HG03066 (cell line): ENCODE measurements at regions not wholly inside any gene's neighbourhood (a gene's known extent, or its start where the extent isn't known, plus 50 kb on each side); places are given as distances from the start of the nearest gene placed in this dataset.

Experiments
- ATAC-seq: cut with Tn5 transposase; IDR thresholded peaks from one replicate; pipeline ENCODE4 v1.9.1; 2021; ENCODE audit warnings: low read depth; ENCODE audit not compliant: unreplicated experiment

DNA sequence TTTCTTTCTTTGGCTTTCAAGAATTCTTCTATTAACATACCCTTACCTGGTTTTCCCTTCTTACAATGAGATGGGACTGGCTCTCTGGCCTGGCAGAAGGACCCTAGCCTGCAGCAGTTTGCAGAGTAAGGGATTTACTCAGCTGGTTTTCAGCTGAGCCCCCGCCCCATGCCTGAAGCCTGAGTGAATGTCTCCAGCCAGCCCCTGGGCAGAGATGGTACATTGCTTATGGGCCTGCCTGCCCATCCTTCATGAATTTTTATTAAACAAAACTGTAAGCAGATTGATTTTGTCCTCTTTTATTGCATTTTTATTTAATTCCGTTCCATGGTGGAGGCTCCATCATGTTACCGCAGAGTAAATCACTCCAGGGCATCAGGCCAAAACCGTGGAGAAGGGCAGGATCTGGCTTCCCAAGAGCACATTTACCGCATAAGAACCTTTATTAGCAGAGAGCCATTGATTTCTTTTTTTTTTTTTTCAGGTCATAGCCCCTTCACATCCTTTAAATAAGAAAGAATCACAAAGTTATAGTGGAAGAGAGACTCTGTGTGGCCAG is 316.2 kb downstream of the DHX35 start:
- ATAC-seq = no peak

DNA sequence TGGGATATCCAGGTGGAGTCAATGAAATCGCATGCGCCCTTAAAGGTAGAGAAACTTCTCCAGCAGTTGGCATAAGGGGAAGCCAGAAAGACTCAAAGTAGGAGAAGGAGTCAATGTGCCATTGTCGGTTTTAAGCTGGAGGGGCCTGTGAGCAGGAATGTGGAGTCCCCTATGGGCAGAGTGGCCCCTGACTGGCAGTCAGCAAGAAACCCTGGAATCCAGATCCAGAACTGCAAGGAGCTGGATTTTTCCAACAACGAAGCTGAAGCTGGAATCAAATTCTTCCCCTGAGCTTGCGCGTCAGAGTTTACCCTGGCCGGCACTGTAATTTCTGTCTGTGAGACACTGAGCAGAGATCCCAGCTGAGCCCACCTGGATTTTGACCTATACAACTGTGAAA is 315.0 kb downstream of the DHX35 start:
- no peak for ATAC-seq

DNA sequence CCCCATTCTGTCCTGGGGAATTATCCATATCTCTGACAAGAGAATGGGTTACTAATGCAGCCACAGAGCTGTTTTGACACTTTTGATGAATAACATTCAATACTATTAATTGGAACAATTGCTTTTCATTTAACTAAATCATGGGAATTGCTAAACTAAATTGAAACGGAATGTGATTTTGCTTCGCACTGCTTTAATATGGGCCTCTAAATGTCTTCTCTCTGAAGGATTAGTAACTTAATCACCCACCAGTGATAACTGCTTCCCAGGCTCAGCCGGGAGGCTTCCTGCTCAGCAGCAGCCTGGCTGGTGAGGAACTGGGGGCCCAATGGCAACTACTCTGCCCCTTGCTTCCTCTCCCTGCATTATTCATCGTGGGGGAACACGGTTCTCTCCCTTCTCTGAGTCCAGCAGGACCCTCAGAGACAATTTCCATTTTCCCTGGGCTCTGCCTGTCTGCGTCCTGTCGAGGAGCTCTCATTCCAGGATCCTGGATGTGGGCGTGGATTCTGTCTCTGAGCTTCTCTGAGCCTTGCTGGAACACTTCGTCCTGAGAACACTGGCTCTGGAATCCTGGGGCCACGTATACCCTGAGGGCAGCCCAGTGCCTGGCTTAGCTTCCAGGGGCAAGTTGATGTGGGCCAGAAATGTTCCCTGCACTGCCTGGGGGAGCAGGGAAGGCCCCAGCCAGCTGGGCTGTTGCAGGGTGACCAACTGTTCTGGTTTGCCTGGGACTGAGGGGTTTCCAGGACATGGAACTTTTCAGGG is 308.9 kb downstream of the DHX35 start:
- ATAC-seq = no peak

DNA sequence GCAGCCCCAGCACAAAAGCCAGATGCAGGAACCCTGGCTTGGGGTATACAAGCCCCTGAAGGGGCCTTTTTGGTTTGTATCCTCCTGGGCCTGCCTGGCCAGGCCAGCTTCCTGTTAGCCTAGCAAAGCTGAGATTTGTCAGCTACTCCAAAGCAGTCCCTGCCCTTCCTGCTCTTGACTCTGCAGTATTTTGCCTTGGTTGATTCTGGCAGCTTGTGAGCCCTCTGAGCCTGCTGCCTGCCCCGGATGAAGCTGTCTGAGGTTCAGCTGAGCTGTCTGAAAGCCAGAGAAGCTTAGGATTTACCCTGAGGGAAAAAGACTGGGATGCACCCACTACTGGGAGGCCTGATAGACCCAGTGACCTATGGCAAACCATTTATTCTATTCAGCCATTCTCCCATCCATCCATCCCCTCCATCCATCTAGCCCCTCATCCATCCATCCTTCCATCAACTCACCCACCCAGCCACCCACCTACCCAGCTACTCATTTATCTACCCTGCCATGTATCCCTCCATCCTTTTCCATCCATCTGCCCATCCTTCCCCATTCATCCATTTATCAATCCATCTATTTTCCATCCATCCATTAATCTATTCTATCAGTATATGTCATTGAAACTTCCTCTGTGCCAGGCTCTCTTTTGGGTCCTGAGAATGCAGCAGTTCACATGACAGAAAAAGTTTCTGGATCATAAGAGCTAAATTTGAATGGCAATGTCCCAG is 307.5 kb downstream of the DHX35 start:
- no peak for ATAC-seq

DNA sequence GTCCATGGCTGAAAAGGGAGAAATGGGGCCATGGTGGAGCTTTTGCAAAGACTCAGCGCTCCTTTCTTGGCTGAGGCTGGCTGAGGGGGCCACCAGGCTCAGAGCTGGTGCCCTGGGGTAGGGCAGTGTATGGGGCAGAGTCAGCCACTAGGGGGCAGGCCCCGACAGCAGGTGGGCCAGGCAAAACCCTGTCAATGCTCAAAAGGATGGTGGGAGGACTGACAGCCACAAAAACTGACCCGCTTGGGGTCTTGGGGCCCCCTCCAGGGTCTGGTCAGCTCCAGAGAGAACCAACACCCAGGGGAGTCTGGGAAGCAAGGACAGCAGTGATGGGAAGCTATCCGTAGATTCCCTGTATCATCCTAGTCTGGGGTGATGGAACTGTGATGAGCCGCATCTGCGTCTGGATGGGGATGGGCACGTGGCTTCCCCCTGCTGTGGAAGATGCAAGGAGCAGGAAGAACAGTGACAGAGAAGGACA is 306.9 kb downstream of the DHX35 start:
- ATAC-seq = peak; percentile 65

DNA sequence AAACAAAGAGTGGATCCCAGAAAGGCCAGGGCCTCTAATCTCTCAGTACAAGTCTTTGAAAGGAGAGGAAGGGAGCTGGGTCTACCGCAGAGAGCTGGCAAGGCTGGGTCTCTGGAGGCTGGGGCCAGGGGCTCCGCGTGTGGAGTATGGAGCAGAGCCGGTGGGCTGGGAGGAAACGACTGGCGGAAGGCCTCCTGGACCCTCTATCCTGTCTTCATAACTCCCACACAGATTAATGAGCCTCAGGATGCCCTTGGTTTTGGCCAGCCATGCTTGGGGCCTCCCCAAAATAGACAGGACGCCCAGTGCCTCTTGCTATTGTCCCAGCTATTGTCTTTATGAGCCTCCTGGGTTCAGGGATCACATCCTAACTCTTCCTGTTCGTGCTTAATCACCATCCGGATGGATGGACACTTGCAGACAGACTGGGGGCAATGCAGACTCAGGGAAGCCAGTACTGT is 306.4 kb downstream of the DHX35 start:
- no peak for ATAC-seq

DNA sequence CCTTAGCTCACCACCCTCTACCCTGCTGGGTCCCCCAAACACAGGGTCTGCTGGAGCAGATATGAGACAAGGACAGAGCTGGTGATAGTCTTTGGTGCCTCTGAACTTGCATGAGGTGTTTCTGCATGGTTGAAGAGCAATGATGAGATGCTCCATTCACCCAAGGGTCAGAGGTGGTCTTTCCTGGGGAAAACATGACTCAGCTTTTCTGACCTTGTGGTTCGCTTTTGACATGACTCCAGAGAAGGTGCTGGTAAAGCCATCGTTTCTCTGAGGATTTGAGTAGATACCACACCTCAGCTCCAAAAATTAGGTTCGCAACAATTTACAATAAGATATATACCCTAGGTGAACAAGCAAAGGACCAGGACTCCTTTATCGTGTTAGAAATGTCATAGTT is 304.8 kb downstream of the DHX35 start:
- no peak for ATAC-seq

DNA sequence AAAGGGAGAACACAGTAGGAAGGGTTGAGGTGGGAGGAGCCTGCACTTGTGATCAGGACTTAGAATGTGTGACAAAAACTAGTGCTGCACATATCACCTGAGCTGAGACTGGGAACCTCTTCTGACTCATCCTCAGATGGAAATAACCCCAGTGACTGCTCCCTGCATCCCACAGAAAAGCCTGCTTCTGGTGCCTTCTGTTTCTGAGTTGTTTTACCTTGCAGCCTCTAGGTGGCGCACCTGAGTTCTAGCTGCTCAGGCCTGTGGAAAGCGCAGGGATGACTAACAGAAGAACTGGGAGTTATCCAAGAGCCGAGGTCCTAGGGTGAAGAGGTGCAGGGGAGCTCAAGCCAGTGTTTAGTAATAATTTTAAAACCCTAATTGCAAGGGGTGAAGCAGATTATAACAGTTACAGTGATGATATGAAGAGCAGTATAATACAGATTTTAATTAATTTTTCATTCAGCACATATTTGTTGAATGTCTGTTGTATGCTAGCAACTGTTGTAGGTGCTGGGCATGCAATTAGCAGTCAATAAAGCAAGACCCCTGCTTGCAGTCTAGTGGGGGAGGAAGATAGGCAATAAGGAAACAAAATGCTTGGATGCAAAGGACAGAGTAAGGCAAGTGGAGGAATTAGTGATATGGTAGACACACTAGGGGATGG is 302.5 kb downstream of the DHX35 start:
- no peak for ATAC-seq

DNA sequence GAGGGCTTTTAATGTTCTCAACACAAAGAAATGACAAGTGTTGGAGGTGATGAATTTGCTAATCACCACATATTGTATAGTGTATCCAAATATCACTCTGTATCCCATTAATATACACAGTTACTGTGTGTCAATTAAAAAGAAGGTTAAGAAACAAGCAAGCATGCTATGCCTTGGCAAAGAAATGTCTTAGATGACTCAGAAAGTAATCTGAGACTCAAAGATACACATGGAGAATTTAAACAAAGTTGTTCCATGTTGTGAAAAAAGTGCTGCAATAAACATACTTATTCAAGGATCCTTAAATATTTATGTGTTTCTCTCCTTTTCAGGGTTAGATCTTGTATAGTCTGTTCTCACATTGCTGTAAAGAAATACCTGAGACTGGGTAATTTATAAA is 300.9 kb downstream of the DHX35 start:
- no peak for ATAC-seq

DNA sequence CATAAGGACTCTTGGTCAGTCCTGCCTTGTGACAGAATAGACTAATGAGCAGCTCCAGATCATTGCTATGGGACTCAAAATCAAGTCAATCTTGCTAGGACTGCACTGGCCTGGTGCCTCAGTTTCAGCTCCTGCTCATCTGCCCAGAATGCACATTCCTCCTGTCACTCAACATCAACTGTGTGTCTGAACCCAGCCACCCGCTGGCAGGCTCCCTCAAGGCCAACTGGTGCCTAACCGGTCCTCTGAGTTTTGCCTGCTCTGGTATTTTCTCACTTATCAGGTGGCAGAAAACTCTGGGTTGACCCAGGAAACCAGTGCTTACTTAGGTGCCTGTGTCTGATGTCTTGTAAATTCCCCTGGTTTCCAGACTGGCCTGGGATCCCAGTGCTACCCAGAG is 297.7 kb downstream of the DHX35 start:
- no peak for ATAC-seq

DNA sequence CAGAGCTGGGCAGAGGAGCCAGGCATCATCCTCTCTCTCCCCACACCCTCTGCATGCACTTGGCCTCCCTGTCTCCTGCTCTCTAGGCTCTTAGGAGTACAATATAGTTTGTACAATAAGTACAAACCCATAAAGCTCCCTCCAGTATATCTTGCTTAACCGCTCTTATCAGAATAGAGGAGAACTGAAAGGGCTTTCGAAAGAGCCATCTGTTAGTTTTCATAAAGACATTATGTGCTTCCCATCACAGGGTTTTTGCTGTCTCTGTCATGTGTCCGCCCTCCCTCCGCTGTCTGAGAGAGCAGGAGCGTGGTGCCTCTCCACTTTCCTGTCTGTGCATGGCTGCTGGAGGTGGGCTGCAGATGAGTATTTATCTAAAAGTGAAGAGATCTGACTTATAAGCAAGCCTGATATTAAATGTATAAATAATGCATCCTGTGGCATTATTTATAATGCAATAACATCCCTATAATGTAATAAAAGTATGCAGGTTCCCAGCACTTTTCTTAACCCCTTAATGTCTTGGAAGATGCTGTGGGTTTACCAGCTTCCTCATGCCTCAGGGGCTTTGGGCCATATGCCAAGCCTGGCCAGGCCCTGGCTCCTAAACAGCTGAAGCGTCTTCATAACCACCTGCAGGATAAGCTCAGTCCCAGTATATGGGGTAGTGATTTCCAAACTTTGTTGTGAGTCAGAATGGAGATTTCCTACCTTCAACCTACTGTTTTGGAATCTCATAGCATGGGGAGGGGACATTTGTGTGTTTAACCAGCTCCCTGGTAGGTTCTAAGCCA is 297.1 kb downstream of the DHX35 start:
- ATAC-seq = no peak

DNA sequence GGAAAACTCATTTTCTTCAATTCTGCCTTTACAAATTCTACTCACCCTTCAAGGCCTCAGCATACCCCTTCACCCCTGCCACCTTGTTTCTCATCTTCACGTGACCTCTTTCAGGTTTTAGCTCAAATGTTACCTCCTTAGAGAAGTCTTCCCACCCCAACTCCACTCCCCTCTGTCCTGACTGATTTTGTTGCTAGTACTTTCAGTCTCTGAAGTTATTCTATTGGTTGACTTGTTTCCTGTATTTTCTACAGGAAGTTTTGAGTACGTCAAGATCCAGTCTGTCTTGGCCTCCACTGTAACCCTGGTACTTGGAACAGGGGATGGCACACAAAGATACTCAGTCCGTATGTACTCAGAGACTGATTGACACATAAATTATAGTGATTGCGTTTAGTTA is 296.1 kb downstream of the DHX35 start:
- ATAC-seq = no peak

DNA sequence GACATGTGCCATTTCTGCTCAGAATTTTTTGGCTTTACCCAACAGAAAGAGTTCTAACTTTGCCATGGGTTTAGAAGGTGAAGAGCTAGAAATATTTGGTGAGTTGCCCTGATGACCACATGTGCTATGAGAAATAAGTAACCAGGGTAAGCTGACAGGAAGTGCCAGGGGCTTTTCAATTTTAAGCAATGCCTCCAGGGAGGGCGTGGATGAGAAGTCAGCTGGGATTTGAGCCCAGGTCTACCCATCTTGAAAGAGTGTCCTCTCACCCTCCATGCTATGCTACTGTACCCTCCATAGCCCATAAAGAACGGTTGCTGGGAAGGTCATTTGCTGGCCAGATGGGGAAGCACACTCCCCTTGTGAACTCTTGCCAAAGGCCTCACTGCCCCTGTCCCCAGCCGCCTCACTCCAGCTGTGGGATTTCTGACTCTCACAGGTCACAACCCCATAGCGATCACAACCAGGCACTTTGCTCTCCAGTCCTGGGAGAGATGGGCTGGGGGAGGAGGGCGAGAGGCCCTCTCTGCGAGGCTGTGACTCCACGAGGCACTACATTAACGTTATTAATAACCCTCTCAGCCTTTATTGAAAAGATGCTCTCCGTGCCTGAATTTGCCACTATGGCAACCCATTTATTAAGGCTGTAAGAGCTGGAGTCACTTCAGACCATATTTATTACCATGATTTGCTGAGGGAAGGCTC is 291.1 kb downstream of the DHX35 start:
- no peak for ATAC-seq

DNA sequence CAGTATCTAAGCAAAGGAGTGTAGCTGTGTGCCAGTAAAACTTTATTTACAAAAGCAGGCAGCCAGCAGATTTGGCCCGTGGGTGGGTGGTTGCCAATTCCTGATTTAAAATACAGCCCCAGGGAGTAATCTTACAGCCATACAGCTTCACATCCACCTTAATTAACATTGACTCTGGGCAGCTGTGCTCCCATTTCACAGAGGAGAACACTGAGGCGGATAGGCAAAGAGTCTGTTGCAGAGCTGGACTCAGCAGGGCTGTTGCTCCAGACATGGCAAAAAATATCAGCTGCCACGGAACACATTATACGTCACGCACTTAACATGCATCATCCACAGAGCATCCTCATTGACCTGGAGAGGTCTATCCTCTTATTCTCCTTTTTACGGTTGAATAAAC is 289.9 kb downstream of the DHX35 start:
- ATAC-seq = no peak

DNA sequence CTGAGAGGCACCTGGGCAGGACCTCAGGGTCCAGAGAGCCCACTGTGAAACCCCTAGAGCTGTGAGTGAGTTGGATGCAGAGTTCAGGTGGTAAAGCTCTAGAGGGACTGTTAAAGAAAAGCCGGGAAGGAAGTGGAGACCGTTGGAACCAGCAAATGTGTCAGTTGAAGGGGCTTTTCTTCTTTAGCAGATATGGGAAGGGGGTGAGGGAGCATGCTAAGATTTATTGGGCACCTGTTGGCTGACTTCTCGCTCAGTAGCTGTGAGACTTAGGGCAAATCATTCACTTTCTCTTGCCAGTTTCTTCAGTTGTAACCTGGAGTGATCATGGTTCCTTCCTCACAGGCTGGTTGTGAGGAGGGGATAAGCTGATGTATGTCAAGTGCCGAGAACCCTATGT is 287.7 kb downstream of the DHX35 start:
- no peak for ATAC-seq

DNA sequence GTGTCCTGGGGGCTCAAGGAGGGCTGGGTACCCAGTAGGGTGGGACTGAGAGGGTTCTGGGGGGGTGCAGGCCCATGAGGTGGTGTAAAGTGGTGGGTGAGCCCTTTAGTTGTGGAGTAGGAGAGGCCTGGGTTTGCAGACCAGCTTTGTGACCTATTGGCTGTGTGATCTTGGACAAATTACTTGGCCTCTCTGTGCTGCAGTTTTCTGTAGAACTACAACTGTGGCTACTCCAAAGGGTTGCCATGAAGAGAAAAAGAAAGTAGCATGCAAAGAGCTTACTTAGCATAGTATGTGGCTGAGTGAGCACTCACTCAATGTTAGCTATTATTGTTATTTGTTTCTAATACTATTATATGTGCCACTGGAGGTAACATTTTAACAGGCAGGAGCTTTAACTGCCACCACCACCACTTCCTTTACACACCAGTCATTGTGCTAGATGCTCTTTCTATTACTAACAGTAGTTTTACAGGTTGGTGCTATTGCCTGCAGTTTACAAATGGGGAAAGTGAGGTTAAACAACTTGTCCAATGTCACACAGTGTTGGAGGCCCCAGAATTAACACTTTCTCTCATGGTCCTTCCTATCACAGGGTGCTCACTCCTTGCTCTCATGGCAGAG is 286.8 kb downstream of the DHX35 start:
- no peak for ATAC-seq

DNA sequence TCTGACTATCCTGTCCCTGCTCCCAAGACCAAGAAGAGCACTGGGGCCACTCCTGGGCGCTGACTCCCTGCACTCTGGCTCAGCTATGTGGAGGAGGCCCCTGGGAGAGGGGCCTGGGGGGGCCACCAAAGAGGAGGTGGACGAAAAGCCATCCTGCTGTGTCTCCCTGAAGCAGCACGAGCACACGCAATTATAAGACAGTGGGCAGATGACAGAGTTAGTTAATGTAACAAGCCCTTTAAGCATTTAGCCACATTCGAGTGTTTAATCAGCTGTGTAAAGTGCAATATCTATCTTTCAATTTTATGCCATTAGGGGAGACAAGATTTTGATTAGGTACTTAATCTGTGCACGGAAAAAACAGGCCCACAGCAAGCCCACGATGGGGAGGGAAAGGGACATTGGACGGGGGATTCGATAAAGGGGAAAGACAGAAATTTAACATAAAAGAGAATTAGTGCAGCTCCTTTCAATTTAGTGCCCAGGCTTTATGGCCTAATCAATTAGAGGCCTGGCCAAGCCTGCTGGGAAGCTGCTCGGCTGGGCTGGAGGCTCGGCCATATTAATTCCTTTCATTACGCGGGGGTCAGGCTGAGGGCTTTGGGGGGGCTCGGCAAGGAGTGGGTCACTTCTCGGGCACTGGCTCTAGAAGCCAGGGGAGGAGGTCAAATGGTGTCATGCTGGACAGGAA is 286.2 kb downstream of the DHX35 start:
- ATAC-seq = no peak

DNA sequence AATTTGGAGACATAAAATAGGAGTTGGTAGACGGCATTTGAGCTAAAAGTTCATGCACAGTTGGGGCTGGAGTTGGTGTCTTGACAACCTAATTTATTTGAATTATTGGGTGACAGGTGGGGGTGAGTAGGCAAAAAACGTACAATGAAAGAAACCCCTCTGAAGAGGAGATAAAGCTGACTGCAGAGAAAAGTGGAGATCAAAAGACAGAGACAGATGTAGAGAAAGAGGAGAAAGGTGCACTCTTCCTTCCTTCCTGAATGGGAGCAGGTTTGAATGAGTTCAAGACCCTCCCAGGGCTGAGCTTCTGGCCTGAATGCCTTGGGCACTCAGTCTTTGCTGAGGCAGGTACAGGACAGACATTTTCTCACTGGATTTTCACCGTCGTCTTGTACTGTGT is 284.3 kb downstream of the DHX35 start:
- no peak for ATAC-seq
